Activated naive CD8-positive, alpha-beta T cell treated with anti-CD3 and anti-CD28 coated beads, Interleukin-2, amount 50 U/mL, for 24 hours (primary cell): ENCODE measurements at regions not wholly inside any gene's neighbourhood (a gene's known extent, or its start where the extent isn't known, plus 50 kb on each side); places are given as distances from the start of the nearest gene placed in this dataset.
A peak's percentile ranks its signal among the peaks of the same experiment; 100 is the strongest.

Experiments
- ATAC-seq: fragments of 150-1000 bp; cut with Tn5 transposase; one replicate; pipeline ENCODE4 v1.10.0; 2021
- DNase-seq: peaks from one replicate; pipeline ENCODE4 v3.0.0; 2021
- H3K27ac Mint-ChIP-seq: one replicate; pipeline ENCODE4 v1.8.0; 2021; ENCODE audit warnings: mild to moderate bottlenecking, mixed read lengths
- H3K27me3 Mint-ChIP-seq: one replicate; pipeline ENCODE4 v1.8.0; 2021; ENCODE audit warnings: mixed read lengths
- H3K36me3 Mint-ChIP-seq: one replicate; pipeline ENCODE4 v1.8.0; 2021; ENCODE audit warnings: low read depth, mixed read lengths
- H3K4me1 Mint-ChIP-seq: one replicate; pipeline ENCODE4 v1.8.0; 2021; ENCODE audit warnings: mixed read lengths
- H3K4me3 Mint-ChIP-seq: one replicate; pipeline ENCODE4 v1.8.0; 2021; ENCODE audit warnings: mild to moderate bottlenecking, moderate library complexity, mixed read lengths
- H3K9me3 Mint-ChIP-seq: one replicate; pipeline ENCODE4 v1.8.0; 2021; ENCODE audit warnings: mixed read lengths

DNA sequence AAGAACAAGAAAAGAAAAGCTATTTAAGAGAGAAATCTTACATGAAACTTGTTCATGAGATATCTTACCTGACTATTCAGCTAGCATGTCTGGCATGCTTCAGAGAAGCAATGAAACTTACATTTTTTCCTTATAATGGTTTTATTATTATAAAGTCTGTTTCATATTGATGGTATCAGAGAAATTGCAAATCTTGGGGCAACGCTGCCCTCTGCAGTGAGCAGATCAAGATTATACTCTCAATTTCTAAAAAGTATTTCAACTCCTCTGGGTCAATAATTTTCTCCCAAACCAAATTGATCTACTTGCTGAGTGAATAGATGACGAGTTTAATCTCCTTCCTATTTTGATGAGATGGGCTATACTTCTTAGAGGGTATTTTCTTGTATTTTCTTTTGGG is 235.6 kb downstream of the NUP35 start:
- Mint-ChIP-seq H3K9me3 (no peaks in the 10 kb centered on the region), H3K4me3 (no peak overlapping the region), H3K36me3 (no peaks in the 10 kb centered on the region), H3K4me1 (no peaks in the 10 kb centered on the region), H3K27ac (no peak overlapping the region), H3K27me3 (no peaks in the 10 kb centered on the region)
- ATAC-seq = no peak
- DNase-seq = no peak

DNA sequence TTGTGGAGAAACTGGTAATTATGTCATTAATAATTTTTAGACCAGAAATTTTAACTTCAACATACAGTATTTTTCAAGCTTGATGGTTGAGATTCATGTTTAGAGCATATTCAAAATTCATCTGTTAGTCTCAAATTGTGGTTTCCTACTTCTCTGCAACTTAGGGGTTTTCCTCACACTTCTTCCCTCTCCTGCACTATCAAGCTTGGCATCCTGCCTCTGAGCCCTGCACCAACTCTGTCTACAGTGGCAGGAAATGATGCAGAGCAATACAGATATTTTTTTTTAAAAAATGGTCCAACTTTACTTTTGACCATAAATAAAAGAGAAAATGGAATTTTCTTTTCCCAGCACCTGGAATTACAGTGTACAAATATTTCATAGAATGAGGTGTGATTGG is 247.3 kb downstream of the NUP35 start:
- H3K4me1 Mint-ChIP-seq = no peaks in the 10 kb centered on the region
- H3K27ac Mint-ChIP-seq = no peak overlapping the region
- no peak overlapping the region for H3K4me3 Mint-ChIP-seq
- H3K27me3 Mint-ChIP-seq = no peaks in the 10 kb centered on the region
- ATAC-seq = no peak
- H3K36me3 Mint-ChIP-seq = no peaks in the 10 kb centered on the region
- H3K9me3 Mint-ChIP-seq = no peaks in the 10 kb centered on the region
- DNase-seq = no peak

GRCh38 chr2:183375821-183376220 is 251.6 kb downstream of the NUP35 start:
- ATAC-seq = no peak
- H3K4me3 Mint-ChIP-seq = no peak overlapping the region

DNA sequence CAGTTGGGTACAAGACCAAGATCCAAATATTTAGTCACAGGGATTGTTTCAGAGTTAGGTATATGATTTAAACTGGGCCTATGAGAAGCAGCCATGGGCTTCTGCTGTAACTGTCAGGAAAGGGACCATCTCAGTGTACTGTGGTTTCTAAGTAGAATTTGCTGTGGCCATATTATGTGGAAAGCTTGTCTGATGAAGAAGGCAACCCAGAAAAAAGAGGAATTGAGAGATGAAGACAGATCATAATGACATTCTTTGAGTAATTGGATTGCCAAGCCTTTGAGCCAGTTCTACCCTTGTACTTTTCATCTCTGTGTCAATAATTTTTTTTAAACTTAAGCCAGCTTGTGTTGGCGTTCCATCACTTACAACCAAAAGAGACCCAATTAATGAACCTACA is 259.6 kb downstream of the NUP35 start:
- H3K27ac Mint-ChIP-seq = no peak overlapping the region
- H3K4me1 Mint-ChIP-seq = no peaks in the 10 kb centered on the region
- ATAC-seq (no peak), DNase-seq (no peak)
- H3K9me3 Mint-ChIP-seq = peaks cover 28% of the 10 kb centered on the region
- no peaks in the 10 kb centered on the region for H3K27me3 Mint-ChIP-seq
- no peak overlapping the region for H3K4me3 Mint-ChIP-seq
- no peaks in the 10 kb centered on the region for H3K36me3 Mint-ChIP-seq

More at GRCh38 chr2:183375821-183376220, 251.6 kb downstream of the NUP35 start:
- Mint-ChIP-seq H3K27ac (no peak overlapping the region), H3K9me3 (peaks cover 4% of the 10 kb centered on the region), H3K27me3 (no peaks in the 10 kb centered on the region), H3K36me3 (no peaks in the 10 kb centered on the region), H3K4me1 (no peaks in the 10 kb centered on the region)
- DNase-seq = no peak

- Mint-ChIP-seq H3K27me3 (no peaks in the 10 kb centered on the region), H3K36me3 (no peaks in the 10 kb centered on the region), H3K4me1 (no peaks in the 10 kb centered on the region), H3K27ac (no peak overlapping the region), H3K4me3 (no peak overlapping the region), H3K9me3 (peaks cover 43% of the 10 kb centered on the region)
- DNase-seq (no peak), ATAC-seq (no peak)
Measured at GRCh38 chr2:183389546-183390080, 265.4 kb downstream of the NUP35 start.

DNA sequence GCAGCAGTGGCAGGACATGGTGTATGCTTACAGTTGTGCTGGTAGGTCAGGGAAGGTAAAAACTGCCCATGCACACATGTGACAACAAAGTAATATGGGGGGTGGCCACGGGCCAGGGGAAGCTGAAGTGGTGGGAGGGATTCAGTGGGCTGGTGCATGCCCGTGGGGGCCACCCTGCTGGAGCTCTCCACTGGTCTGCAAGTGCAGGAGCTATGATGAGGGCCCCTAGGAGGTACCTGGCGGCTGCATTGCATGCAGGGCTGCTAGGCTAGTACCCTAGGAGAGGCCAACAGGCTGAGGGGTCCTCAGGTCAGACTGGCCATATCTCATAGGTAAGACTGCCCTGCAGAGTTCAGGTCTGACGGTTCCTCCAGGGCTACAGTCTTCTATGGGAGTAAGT is 265.9 kb downstream of the NUP35 start:
- Mint-ChIP-seq H3K27ac (no peak overlapping the region), H3K4me3 (no peak overlapping the region), H3K36me3 (no peaks in the 10 kb centered on the region), H3K9me3 (peaks cover 48% of the 10 kb centered on the region), H3K27me3 (no peaks in the 10 kb centered on the region), H3K4me1 (no peaks in the 10 kb centered on the region)
- ATAC-seq (peak; percentile 10), DNase-seq (no peak)

DNA sequence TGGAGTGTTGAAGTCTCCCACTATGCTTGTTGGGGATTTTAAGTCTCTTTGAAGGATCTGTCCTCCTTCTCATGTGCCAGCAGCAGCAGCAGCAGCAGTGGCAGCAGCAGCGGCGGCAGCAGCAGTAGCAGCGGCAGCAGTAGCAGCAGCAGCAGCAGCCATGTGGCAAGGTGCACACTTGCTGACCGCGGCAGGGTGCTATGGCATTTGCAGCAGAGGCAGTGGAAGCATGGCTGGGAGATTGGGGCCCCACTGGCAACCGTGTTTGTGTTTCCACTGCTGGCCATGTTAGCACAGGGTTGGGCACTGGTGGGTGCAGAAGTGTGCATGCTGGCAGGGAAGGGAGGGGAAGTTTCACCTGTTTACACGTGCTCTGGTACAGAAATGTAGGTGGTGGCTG is 280.1 kb downstream of the NUP35 start:
- no peak for DNase-seq
- ATAC-seq = no peak
- H3K27ac Mint-ChIP-seq = no peak overlapping the region
- H3K9me3 Mint-ChIP-seq = peaks cover 16% of the 10 kb centered on the region
- no peaks in the 10 kb centered on the region for H3K27me3 Mint-ChIP-seq
- no peak overlapping the region for H3K4me3 Mint-ChIP-seq
- no peaks in the 10 kb centered on the region for H3K4me1 Mint-ChIP-seq
- peaks cover 5% of the 10 kb centered on the region for H3K36me3 Mint-ChIP-seq

- no peak overlapping the region for H3K27ac Mint-ChIP-seq
- peaks cover 28% of the 10 kb centered on the region for H3K9me3 Mint-ChIP-seq
- no peak overlapping the region for H3K4me3 Mint-ChIP-seq
- no peak for DNase-seq
- peaks cover 5% of the 10 kb centered on the region for H3K36me3 Mint-ChIP-seq
- no peaks in the 10 kb centered on the region for H3K4me1 Mint-ChIP-seq
- no peaks in the 10 kb centered on the region for H3K27me3 Mint-ChIP-seq
- ATAC-seq = no peak
Measured at GRCh38 chr2:183408562-183408961, 284.3 kb downstream of the NUP35 start.

- Mint-ChIP-seq H3K4me1 (no peaks in the 10 kb centered on the region), H3K4me3 (no peak overlapping the region), H3K9me3 (peaks cover 21% of the 10 kb centered on the region), H3K36me3 (no peaks in the 10 kb centered on the region), H3K27me3 (no peaks in the 10 kb centered on the region), H3K27ac (no peak overlapping the region)
- no peak for DNase-seq
- no peak for ATAC-seq
Measured at GRCh38 chr2:183409662-183410061, 285.4 kb downstream of the NUP35 start.

- H3K4me3 Mint-ChIP-seq = no peak overlapping the region
- H3K27me3 Mint-ChIP-seq = no peaks in the 10 kb centered on the region
- peaks cover 19% of the 10 kb centered on the region for H3K9me3 Mint-ChIP-seq
- H3K36me3 Mint-ChIP-seq = no peaks in the 10 kb centered on the region
- H3K4me1 Mint-ChIP-seq = no peaks in the 10 kb centered on the region
- no peak overlapping the region for H3K27ac Mint-ChIP-seq
- ATAC-seq = no peak
- no peak for DNase-seq
Measured at GRCh38 chr2:183416753-183417152, 292.5 kb downstream of the NUP35 start.

DNA sequence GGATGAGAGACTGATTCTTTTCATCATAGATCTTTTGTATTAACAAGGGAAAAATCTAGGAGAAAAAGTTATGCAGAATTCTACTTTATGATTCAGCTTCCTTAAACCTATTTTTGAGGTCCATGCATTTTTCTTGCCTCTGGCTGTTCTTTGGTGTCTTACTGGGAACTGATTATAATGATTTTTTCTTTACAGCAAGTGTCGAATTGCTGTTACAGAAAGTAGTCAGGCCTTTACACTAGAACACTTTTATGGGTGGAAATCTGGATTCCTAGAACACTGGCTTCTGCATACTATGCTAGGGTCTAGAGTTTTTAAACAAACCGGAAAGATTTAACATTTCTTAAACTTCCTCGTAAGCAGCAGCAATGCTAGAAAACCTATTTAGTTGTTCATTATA is 302.6 kb downstream of the NUP35 start:
- no peak for DNase-seq
- no peaks in the 10 kb centered on the region for H3K36me3 Mint-ChIP-seq
- H3K27ac Mint-ChIP-seq = no peak overlapping the region
- no peaks in the 10 kb centered on the region for H3K27me3 Mint-ChIP-seq
- ATAC-seq = no peak
- H3K9me3 Mint-ChIP-seq = peaks cover 33% of the 10 kb centered on the region
- H3K4me1 Mint-ChIP-seq = no peaks in the 10 kb centered on the region
- no peak overlapping the region for H3K4me3 Mint-ChIP-seq

GRCh38 chr2:183427558-183427957 is 303.3 kb downstream of the NUP35 start:
- ATAC-seq (no peak), DNase-seq (no peak)
- peaks cover 33% of the 10 kb centered on the region for H3K9me3 Mint-ChIP-seq
- no peaks in the 10 kb centered on the region for H3K36me3 Mint-ChIP-seq
- no peak overlapping the region for H3K27ac Mint-ChIP-seq
- no peaks in the 10 kb centered on the region for H3K27me3 Mint-ChIP-seq
- H3K4me1 Mint-ChIP-seq = no peaks in the 10 kb centered on the region
- H3K4me3 Mint-ChIP-seq = no peak overlapping the region

GRCh38 chr2:183428881-183429280 is 304.6 kb downstream of the NUP35 start:
- H3K27ac Mint-ChIP-seq = no peak overlapping the region
- no peak overlapping the region for H3K4me3 Mint-ChIP-seq
- H3K4me1 Mint-ChIP-seq = no peaks in the 10 kb centered on the region
- no peaks in the 10 kb centered on the region for H3K27me3 Mint-ChIP-seq
- peaks cover 29% of the 10 kb centered on the region for H3K9me3 Mint-ChIP-seq
- DNase-seq = no peak
- ATAC-seq = no peak
- no peaks in the 10 kb centered on the region for H3K36me3 Mint-ChIP-seq

DNA sequence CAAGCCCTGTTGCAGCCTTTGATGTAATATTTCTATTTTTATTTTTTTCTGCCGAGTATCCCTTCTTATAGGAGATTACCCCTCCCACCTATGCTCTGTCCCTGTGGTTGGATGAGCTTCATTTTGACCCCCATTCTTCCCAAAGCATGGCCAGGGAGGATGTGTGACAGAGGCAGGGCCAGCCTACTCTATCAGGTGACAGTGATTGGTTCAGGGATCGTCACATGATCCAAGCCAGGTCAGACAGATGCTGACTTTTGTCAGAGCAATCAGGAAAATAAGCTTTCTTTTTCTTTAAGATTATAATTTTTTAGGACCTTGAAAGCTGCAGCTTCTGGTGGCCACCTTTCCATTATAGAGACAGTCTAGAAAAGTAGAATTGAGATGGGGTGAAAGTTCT is 314.3 kb downstream of the NUP35 start:
- Mint-ChIP-seq H3K4me1 (no peaks in the 10 kb centered on the region), H3K4me3 (no peak overlapping the region), H3K27me3 (no peaks in the 10 kb centered on the region), H3K27ac (no peak overlapping the region), H3K36me3 (no peaks in the 10 kb centered on the region), H3K9me3 (no peaks in the 10 kb centered on the region)
- no peak for ATAC-seq
- DNase-seq = no peak

DNA sequence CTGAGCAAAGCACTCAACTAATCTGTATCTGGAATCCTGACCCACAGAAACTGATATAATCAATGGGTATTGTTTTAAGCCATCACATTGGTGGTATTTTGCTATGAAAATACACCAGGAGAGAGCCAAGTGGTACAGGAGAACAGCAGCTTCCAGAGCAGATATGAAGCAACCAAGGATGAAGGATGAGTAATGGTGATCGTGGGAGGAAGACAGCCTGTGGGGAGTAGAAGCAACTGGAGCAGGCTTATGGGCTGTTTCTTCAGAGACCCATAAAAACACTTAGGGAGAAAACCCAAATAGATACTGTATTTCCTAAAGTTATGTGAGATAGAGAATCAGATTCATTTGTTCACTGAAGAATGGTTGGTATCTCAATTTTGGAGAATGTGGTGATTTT is 330.8 kb downstream of the NUP35 start:
- Mint-ChIP-seq H3K4me3 (no peak overlapping the region), H3K4me1 (no peaks in the 10 kb centered on the region), H3K27me3 (no peaks in the 10 kb centered on the region), H3K36me3 (no peaks in the 10 kb centered on the region), H3K9me3 (peaks cover 4% of the 10 kb centered on the region), H3K27ac (no peak overlapping the region)
- DNase-seq (no peak), ATAC-seq (no peak)

DNA sequence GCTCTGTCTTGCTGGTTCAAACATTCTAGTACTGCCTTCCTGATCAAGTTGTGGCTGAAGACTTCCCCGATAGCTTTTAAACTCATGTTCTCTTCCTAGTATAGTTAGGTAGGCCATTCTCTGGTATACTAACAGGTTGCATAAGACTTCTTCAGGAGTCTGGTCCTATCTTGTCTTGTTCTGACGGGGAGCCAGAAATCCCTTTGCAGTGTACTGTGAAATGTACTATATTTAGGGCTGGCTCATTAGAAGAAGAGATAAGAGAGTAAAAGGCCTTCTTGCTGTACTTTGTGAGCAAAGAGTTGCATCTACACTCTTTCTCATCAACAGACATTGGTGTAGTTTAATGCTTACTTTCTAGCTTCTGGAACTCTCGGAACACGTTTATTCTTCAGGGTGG is 331.9 kb downstream of the NUP35 start:
- no peaks in the 10 kb centered on the region for H3K27me3 Mint-ChIP-seq
- H3K4me1 Mint-ChIP-seq = no peaks in the 10 kb centered on the region
- no peaks in the 10 kb centered on the region for H3K36me3 Mint-ChIP-seq
- no peak overlapping the region for H3K27ac Mint-ChIP-seq
- peaks cover 4% of the 10 kb centered on the region for H3K9me3 Mint-ChIP-seq
- ATAC-seq (no peak), DNase-seq (no peak)
- H3K4me3 Mint-ChIP-seq = no peak overlapping the region
